Vagina (tissue), 2 donors: ENCODE measurements at regions not wholly inside any gene's neighbourhood (a gene's known extent, or its start where the extent isn't known, plus 50 kb on each side); places are given as distances from the start of the nearest gene placed in this dataset.

ENCODE experiments used
- POLR2AphosphoS5 ChIP-seq, 2 donors: sonication (generic); formaldehyde crosslinking; IDR thresholded peaks; one replicate each; pipeline ENCODE4 v1.9.0; 2017; ENCODE audit warnings: antibody characterized with exemption in 2 of 2, mild to moderate bottlenecking in 2 of 2, low read depth in 1 of 2; ENCODE audit not compliant: insufficient read depth in 1 of 2
- TF ChIP-seq, protein P1 (sequence below), 3 experiments: fragments of 450-650 bp in 2 of 3; fragments of 200-600 bp in 1 of 3; sonication (generic) in 1 of 3; IDR thresholded peaks; one replicate each; pipeline ENCODE4 v1.5.1; 2017 to 2019; ENCODE audit warnings: antibody characterized with exemption in 3 of 3, mild to moderate bottlenecking in 2 of 3, moderate library complexity in 2 of 3

DNA sequence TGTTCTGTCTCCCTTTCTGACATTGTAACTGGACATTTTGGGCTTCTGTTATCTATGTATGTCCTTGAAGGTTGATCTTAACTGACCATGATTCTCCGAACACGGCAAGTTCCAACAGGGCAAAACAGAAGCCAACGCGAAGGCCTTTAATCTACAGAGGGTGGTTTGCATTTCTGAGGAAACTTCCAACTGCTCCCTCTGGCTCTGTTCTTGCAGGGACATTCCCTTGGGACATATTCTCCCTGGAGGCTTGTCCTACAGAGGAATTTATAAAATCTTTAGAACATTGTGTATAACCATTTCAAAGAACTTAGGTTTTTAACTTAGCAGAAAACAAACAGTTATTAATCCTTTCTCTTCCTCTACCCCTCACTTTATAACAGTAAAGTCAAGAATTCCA lies 189.0 kb upstream of the CDYL start:
- TF ChIP-seq, protein P1, sequence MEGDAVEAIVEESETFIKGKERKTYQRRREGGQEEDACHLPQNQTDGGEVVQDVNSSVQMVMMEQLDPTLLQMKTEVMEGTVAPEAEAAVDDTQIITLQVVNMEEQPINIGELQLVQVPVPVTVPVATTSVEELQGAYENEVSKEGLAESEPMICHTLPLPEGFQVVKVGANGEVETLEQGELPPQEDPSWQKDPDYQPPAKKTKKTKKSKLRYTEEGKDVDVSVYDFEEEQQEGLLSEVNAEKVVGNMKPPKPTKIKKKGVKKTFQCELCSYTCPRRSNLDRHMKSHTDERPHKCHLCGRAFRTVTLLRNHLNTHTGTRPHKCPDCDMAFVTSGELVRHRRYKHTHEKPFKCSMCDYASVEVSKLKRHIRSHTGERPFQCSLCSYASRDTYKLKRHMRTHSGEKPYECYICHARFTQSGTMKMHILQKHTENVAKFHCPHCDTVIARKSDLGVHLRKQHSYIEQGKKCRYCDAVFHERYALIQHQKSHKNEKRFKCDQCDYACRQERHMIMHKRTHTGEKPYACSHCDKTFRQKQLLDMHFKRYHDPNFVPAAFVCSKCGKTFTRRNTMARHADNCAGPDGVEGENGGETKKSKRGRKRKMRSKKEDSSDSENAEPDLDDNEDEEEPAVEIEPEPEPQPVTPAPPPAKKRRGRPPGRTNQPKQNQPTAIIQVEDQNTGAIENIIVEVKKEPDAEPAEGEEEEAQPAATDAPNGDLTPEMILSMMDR (IDR thresholded peaks at IDR 0.05), result no peak
- no peak for TF ChIP-seq POLR2AphosphoS5 (IDR thresholded peaks at IDR 0.05; ENCODE audit: insufficient read depth in 1 of 2, low read depth in 1 of 2)
